ENCODE measurements at regions not wholly inside any gene's neighbourhood (a gene's known extent, or its start where the extent isn't known, plus 50 kb on each side); places are given as distances from the start of the nearest gene placed in this dataset.

- TF ChIP-seq CTCF (IDR thresholded peaks at IDR 0.05) (no peak), POLR2A (IDR thresholded peaks at IDR 0.05) (no peak), EP300 (IDR thresholded peaks at IDR 0.05) (no peak)
Observed at GRCh38 chr18:10182009-10182624, 268.3 kb downstream of the VAPA start.
